Neuronal stem cell (in vitro differentiated cells): ENCODE measurements at regions not wholly inside any gene's neighbourhood (a gene's known extent, or its start where the extent isn't known, plus 50 kb on each side); places are given as distances from the start of the nearest gene placed in this dataset.

Experiments used
- DNase-seq: peaks from one replicate; pipeline ENCODE4 v3.0.0-alpha.2; 2013; ENCODE audit warnings: low spot score
- H2AFZ ChIP-seq: one replicate; pipeline ENCODE4 v1.6.1; 2013; ENCODE audit warnings: mild to moderate bottlenecking, low read length, inconsistent platforms
- H2AK5ac ChIP-seq: 2 replicates; pipeline ENCODE4 v1.6.1; 2013; ENCODE audit warnings: low read depth, mild to moderate bottlenecking, inconsistent platforms, low read length, moderate library complexity, mixed read lengths
- H2BK120ac ChIP-seq: 2 replicates; pipeline ENCODE4 v1.6.1; 2013; ENCODE audit warnings: low read depth, mild to moderate bottlenecking, inconsistent platforms, low read length, moderate library complexity, mixed read lengths
- H2BK12ac ChIP-seq: one replicate; pipeline ENCODE4 v1.6.1; 2013; ENCODE audit warnings: low read length, inconsistent platforms
- H2BK15ac ChIP-seq: 2 replicates; pipeline ENCODE4 v1.6.1; 2013; ENCODE audit warnings: mild to moderate bottlenecking, low read length, inconsistent platforms, mixed read lengths
- H2BK5ac ChIP-seq: one replicate; pipeline ENCODE4 v1.6.1; 2013; ENCODE audit warnings: inconsistent platforms, mild to moderate bottlenecking, low read length, moderate library complexity
- H3K14ac ChIP-seq: one replicate; pipeline ENCODE4 v1.6.1; 2013; ENCODE audit warnings: low read length, inconsistent platforms
- H3K18ac ChIP-seq: 2 replicates; pipeline ENCODE4 v1.6.1; 2013; ENCODE audit warnings: low read length, inconsistent platforms
- H3K23ac ChIP-seq: 2 replicates; pipeline ENCODE4 v1.6.1; 2013; ENCODE audit warnings: low read depth, mild to moderate bottlenecking, mixed read lengths, low read length, inconsistent platforms; ENCODE audit not compliant: poor library complexity
- H3K27ac ChIP-seq: replicated peaks from 3 replicates; pipeline ENCODE4 v1.5.1; 2013; ENCODE audit warnings: low read length, inconsistent platforms
- H3K27me3 ChIP-seq, 3 experiments: 2 replicates each; pipeline ENCODE4 v1.6.1; 2013; ENCODE audit warnings: low read length in 3 of 3, mild to moderate bottlenecking in 2 of 3, inconsistent platforms in 1 of 3, low read depth in 1 of 3, mixed read lengths in 1 of 3, moderate library complexity in 1 of 3; ENCODE audit not compliant: control insufficient read depth in 3 of 3, insufficient read depth in 3 of 3
- H3K36me3 ChIP-seq, 2 donors: replicated peaks in 1 of 2; 2 replicates each; pipeline ENCODE4 v1.6.1; 2013; ENCODE audit warnings: low read length in 2 of 2; ENCODE audit not compliant: control insufficient read depth in 2 of 2, insufficient read depth in 2 of 2
- H3K4ac ChIP-seq: 2 replicates; pipeline ENCODE4 v1.6.1; 2013; ENCODE audit warnings: inconsistent platforms, mild to moderate bottlenecking, low read length, moderate library complexity
- H3K4me1 ChIP-seq, 2 donors: 1 replicate in 1 of 2; 2 replicates in 1 of 2; pipeline ENCODE4 v1.6.1; 2013; ENCODE audit warnings: low read length in 2 of 2, low read depth in 1 of 2; ENCODE audit not compliant: control insufficient read depth in 2 of 2, insufficient read depth in 1 of 2
- H3K4me2 ChIP-seq: one replicate; pipeline ENCODE4 v1.6.1; 2013; ENCODE audit warnings: mild to moderate bottlenecking, low read length, inconsistent platforms; ENCODE audit not compliant: insufficient read depth, poor library complexity, severe bottlenecking
- H3K4me3 ChIP-seq, 2 donors: 2 replicates each; pipeline ENCODE4 v1.5.1; 2013; ENCODE audit warnings: low read length in 2 of 2, mild to moderate bottlenecking in 2 of 2, inconsistent platforms in 1 of 2, moderate library complexity in 1 of 2
- H3K79me1 ChIP-seq: one replicate; pipeline ENCODE4 v1.6.1; 2013; ENCODE audit warnings: low read depth, mild to moderate bottlenecking, inconsistent platforms, low read length, moderate library complexity
- H3K9ac ChIP-seq: one replicate; pipeline ENCODE4 v1.6.1; 2013; ENCODE audit warnings: mild to moderate bottlenecking, low read depth, low read length, inconsistent platforms; ENCODE audit not compliant: poor library complexity
- H3K9me3 ChIP-seq, 2 donors: replicated peaks in 1 of 2; 2 replicates each; pipeline versions ENCODE3 to v1.6.1; 2013; ENCODE audit warnings: low read length in 2 of 2, mild to moderate bottlenecking in 2 of 2, inconsistent platforms in 1 of 2, low read depth in 1 of 2, mixed read lengths in 1 of 2, moderate library complexity in 1 of 2; ENCODE audit not compliant: control insufficient read depth in 2 of 2, insufficient read depth in 1 of 2
- H4K8ac ChIP-seq: one replicate; pipeline ENCODE4 v1.6.1; 2013; ENCODE audit warnings: low read depth, mild to moderate bottlenecking, inconsistent platforms, low read length, moderate library complexity
- H4K91ac ChIP-seq: one replicate; pipeline ENCODE4 v1.6.1; 2013; ENCODE audit warnings: low read length, low read depth, mild to moderate bottlenecking, inconsistent platforms; ENCODE audit not compliant: poor library complexity
- WGBS, 2 donors: extraction: QIAGEN DNeasy Blood & Tissue Kit; methylation state at CpG; one replicate each; pipeline ENCODE4 v1.1.7; 2013; ENCODE audit warnings: missing lambda C conversion rate in 2 of 2, mixed read lengths in 1 of 2; ENCODE audit not compliant: insufficient read length in 2 of 2, insufficient replicate concordance in 1 of 2; ENCODE audit errors: extremely low coverage in 2 of 2; 5-methylcytosine and 5-hydroxymethylcytosine counted together

DNA sequence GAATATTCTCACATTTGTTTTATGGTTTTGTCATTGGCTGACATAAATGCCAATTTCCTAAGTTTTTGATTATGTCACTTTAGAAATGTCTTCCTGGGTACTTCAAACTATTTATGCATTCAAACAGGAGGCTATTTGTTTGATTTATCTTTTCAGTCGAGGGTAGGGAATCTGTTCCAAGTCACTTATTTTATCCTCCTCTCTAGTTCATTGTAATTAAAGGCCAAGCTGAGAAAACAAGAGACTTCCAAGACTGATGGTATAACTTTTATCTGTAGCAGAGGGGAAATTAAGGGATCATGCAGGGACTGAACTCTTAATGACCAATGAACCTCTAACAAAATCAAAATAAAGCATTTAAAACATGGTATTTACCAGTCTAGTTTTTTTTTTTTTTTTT is 968.4 kb downstream of the SORCS3 start:
- H4K8ac ChIP-seq = no peak overlapping the region
- H2BK120ac ChIP-seq = no peak overlapping the region
- H3K9me3 ChIP-seq = no peaks in the 10 kb centered on the region
- no peak overlapping the region for H3K4ac ChIP-seq
- no peaks in the 10 kb centered on the region for H3K36me3 ChIP-seq
- H3K4me2 ChIP-seq = no peak overlapping the region
- H3K9ac ChIP-seq = no peak overlapping the region
- no peak overlapping the region for H2BK5ac ChIP-seq
- no peak overlapping the region for H3K23ac ChIP-seq
- no peak overlapping the region for H2AK5ac ChIP-seq
- H4K91ac ChIP-seq = no peak overlapping the region
- H2BK15ac ChIP-seq = no peak overlapping the region
- no CpG with 5 or more reads among the region's 1 CpG for WGBS, 2 donors
- peaks cover 2 to 7% of the 10 kb centered on the region in 2 donors for H3K4me1 ChIP-seq
- H3K18ac ChIP-seq = no peak overlapping the region
- H3K79me1 ChIP-seq = no peaks in the 10 kb centered on the region
- H3K14ac ChIP-seq = no peak overlapping the region
- H2BK12ac ChIP-seq = no peak overlapping the region
- no peak overlapping the region for H3K27ac ChIP-seq
- no peak overlapping the region for H3K4me3 ChIP-seq
- no peak overlapping the region for H2AFZ ChIP-seq
- no peak for DNase-seq
- H3K27me3 ChIP-seq = no peaks in the 10 kb centered on the region

- Histone ChIP-seq H2BK5ac (no peak overlapping the region), H3K14ac (no peak overlapping the region), H3K27me3 (no peaks in the 10 kb centered on the region), H3K27ac (no peak overlapping the region), H3K4ac (no peak overlapping the region), H2AK5ac (no peak overlapping the region), H2BK15ac (no peak overlapping the region), H2BK120ac (no peak overlapping the region), H3K9ac (no peak overlapping the region), H3K4me1 (peaks cover 3 to 7% of the 10 kb centered on the region in 2 donors), H2BK12ac (no peak overlapping the region), H3K36me3 (no peaks in the 10 kb centered on the region), H2AFZ (peak overlapping the region; percentile 31), H3K4me2 (no peak overlapping the region), H4K91ac (no peak overlapping the region), H4K8ac (no peak overlapping the region), H3K23ac (no peak overlapping the region), H3K79me1 (no peaks in the 10 kb centered on the region), H3K18ac (no peak overlapping the region), H3K9me3 (peaks cover 0 to 5% of the 10 kb centered on the region in 2 donors), H3K4me3 (no peak overlapping the region)
- no peak for DNase-seq
These were observed 964.8 kb downstream of the SORCS3 start for GRCh38 chr10:105605918-105606317.

- Histone ChIP-seq H3K27me3 (no peaks in the 10 kb centered on the region), H3K27ac (no peak overlapping the region), H2BK120ac (no peak overlapping the region), H3K79me1 (no peaks in the 10 kb centered on the region), H3K23ac (no peak overlapping the region), H2BK15ac (no peak overlapping the region), H4K8ac (no peak overlapping the region), H2AFZ (no peak overlapping the region), H3K4ac (no peak overlapping the region), H3K4me2 (no peak overlapping the region), H2BK12ac (no peak overlapping the region), H3K14ac (no peak overlapping the region), H3K9ac (no peak overlapping the region), H3K9me3 (peaks cover 0 to 5% of the 10 kb centered on the region in 2 donors), H3K4me1 (peaks cover 3 to 7% of the 10 kb centered on the region in 2 donors), H3K36me3 (no peaks in the 10 kb centered on the region), H2BK5ac (no peak overlapping the region), H4K91ac (no peak overlapping the region), H2AK5ac (no peak overlapping the region), H3K18ac (no peak overlapping the region), H3K4me3 (no peak overlapping the region)
- WGBS, 2 donors = no CpG with 5 or more reads among the region's 3 CpGs
- no peak for DNase-seq
These were observed 964.0 kb downstream of the SORCS3 start for GRCh38 chr10:105605104-105605503.

GRCh38 chr10:105598207-105598606 is 957.1 kb downstream of the SORCS3 start:
- Histone ChIP-seq H3K4ac (no peak overlapping the region), H3K4me2 (no peak overlapping the region), H3K79me1 (no peaks in the 10 kb centered on the region), H2BK5ac (no peak overlapping the region), H3K14ac (no peak overlapping the region), H3K4me1 (peaks cover 4 to 10% of the 10 kb centered on the region in 2 donors), H3K27ac (no peak overlapping the region), H3K36me3 (no peaks in the 10 kb centered on the region), H2AK5ac (no peak overlapping the region), H4K91ac (no peak overlapping the region), H3K9ac (no peak overlapping the region), H2BK12ac (no peak overlapping the region), H3K4me3 (no peak overlapping the region), H2BK120ac (no peak overlapping the region), H3K18ac (no peak overlapping the region), H4K8ac (no peak overlapping the region), H3K9me3 (peaks cover 2 to 5% of the 10 kb centered on the region in 2 donors), H3K23ac (no peak overlapping the region), H3K27me3 (no peaks in the 10 kb centered on the region), H2BK15ac (no peak overlapping the region), H2AFZ (peak overlapping the region; percentile 30)
- no CpG with 5 or more reads among the region's 1 CpG for WGBS, 2 donors
- no peak for DNase-seq
